ENCODE measurements at regions not wholly inside any gene's neighbourhood (a gene's known extent, or its start where the extent isn't known, plus 50 kb on each side); places are given as distances from the start of the nearest gene placed in this dataset.

DNA sequence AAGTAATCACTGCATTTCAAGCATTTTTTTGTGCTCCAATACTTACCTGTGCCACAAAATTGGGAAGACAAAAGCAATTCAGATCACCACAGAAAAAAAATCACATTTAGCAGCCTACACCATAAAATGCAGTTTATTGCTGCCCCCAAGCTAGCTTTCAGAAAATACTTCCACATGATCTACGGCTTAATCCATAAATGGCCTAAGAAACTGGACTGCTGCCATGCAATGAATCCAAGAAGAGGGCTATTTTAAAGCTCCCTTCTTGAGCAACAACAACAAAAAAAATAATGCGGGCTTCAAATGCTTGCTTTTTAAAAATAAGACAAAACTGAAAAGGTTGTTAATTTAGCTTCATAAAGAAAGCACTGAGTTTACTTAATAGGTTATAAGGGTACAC is 272.3 kb downstream of the RAD51AP2 start:
- DNase-seq (ENCODE audit: insufficient read length): no peak
- TF ChIP-seq POLR2A (IDR thresholded peaks at IDR 0.05; ENCODE audit: low read depth, low read length) (no peak), TAF1 (IDR thresholded peaks at IDR 0.05; ENCODE audit: borderline replicate concordance, low read depth, low read length) (no peak), POLR2AphosphoS5 (IDR thresholded peaks at IDR 0.05; ENCODE audit: low read depth, low read length) (no peak)
- no peak for FAIRE-seq

DNA sequence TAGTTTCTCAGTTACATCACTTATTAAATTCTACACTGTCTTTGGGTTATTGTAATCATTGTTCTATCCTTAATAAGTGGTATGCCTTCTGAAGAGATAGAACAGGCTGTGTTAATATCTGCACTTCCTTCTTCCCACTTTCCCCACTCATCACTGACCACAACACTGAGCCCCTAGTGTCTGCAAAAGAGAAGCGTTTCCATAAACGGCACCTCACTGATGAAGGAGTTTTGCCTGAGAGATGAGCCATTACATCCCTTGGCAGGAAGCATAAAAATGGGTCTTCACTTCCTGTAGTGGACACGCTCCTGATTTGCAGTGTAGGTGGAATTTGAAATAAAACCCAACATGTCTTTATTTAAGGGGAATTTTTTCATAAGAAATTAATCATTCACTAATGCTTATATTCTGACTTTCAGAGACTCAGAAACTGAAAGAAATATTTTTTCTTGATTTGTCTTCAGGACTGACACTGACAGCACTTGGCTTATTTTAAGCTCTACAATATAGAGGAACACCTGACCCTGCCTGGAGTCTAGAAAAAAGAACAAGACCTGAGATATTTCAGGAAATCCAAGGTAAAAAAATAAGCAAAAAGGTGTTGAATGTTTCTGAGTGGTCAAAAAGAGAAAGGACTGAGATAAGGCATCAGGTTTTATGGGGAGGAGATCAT is 275.3 kb downstream of the RAD51AP2 start:
- no peak for FAIRE-seq
- DNase-seq (ENCODE audit: insufficient read length): no peak
- no peak for TF ChIP-seq TAF1 (IDR thresholded peaks at IDR 0.05; ENCODE audit: borderline replicate concordance, low read depth, low read length)
- no peak for TF ChIP-seq POLR2A (IDR thresholded peaks at IDR 0.05; ENCODE audit: low read depth, low read length)
- no peak for TF ChIP-seq POLR2AphosphoS5 (IDR thresholded peaks at IDR 0.05; ENCODE audit: low read depth, low read length)

GRCh38 chr2:17239550-17239949 is 278.7 kb downstream of the RAD51AP2 start:
- DNase-seq (ENCODE audit: insufficient read length): no peak
- FAIRE-seq: no peak
- TF ChIP-seq TAF1 (IDR thresholded peaks at IDR 0.05; ENCODE audit: borderline replicate concordance, low read depth, low read length): no peak

GRCh38 chr2:17235167-17235566 is 283.1 kb downstream of the RAD51AP2 start:
- no peak for TF ChIP-seq TAF1 (IDR thresholded peaks at IDR 0.05; ENCODE audit: borderline replicate concordance, low read depth, low read length)
- TF ChIP-seq POLR2A (IDR thresholded peaks at IDR 0.05; ENCODE audit: low read depth, low read length): no peak
- TF ChIP-seq POLR2AphosphoS5 (IDR thresholded peaks at IDR 0.05; ENCODE audit: low read depth, low read length): no peak
- FAIRE-seq (no peak), DNase-seq (ENCODE audit: insufficient read length) (no peak)

GRCh38 chr2:17232776-17233556 is 285.3 kb downstream of the RAD51AP2 start:
- no peak for FAIRE-seq
- no peak for TF ChIP-seq POLR2AphosphoS5 (IDR thresholded peaks at IDR 0.05; ENCODE audit: low read depth, low read length)
- no peak for TF ChIP-seq TAF1 (IDR thresholded peaks at IDR 0.05; ENCODE audit: borderline replicate concordance, low read depth, low read length)
- no peak for TF ChIP-seq POLR2A (IDR thresholded peaks at IDR 0.05; ENCODE audit: low read depth, low read length)
- DNase-seq (ENCODE audit: insufficient read length): no peak

GRCh38 chr2:17231394-17231965 is 286.8 kb downstream of the RAD51AP2 start:
- DNase-seq (ENCODE audit: insufficient read length) (no peak), FAIRE-seq (no peak)
- TF ChIP-seq POLR2AphosphoS5 (IDR thresholded peaks at IDR 0.05; ENCODE audit: low read depth, low read length) (no peak), POLR2A (IDR thresholded peaks at IDR 0.05; ENCODE audit: low read depth, low read length) (no peak), TAF1 (IDR thresholded peaks at IDR 0.05; ENCODE audit: borderline replicate concordance, low read depth, low read length) (no peak)

DNA sequence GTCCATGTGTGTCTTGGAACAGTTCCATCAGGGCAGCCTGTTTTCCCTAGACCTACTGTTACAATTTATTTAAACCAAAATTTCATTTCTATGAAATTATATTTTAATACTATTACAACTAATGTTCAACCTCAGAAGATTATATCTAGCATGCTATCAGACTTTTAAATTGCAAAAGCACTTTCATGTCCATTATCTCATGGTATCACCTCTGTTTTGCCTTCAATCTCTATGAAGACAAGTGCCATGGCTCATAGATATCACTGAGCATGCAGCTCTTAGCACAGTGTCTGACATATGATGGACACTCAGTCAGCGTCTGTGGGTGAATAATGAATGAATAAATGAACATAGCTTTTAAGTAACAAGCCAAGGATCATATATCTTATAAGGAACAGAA is 288.8 kb downstream of the RAD51AP2 start:
- DNase-seq (ENCODE audit: insufficient read length) (no peak), FAIRE-seq (no peak)
- TF ChIP-seq POLR2A (IDR thresholded peaks at IDR 0.05; ENCODE audit: low read depth, low read length) (no peak), TAF1 (IDR thresholded peaks at IDR 0.05; ENCODE audit: borderline replicate concordance, low read depth, low read length) (no peak), POLR2AphosphoS5 (IDR thresholded peaks at IDR 0.05; ENCODE audit: low read depth, low read length) (no peak)

DNA sequence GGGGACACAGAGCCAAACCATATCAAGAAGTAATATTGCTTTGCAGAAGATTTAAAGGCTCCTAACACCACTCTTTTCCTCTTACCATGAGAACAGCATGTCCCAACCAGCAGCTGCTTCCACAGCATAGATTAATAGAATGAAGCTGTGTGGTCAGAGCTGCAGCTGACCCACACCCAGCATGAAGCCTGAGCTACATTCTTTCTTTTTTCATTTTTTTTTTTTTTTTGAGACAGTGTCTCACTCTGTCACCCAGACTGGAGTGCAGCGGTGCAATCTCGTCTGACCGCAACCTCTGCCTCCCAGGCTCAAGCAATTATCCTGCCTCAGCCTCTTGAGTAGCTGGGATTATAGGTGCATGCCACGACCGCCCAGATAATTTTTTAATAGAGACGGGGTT is 289.8 kb downstream of the RAD51AP2 start:
- no peak for DNase-seq (ENCODE audit: insufficient read length)
- FAIRE-seq: no peak

GRCh38 chr2:17227856-17228255 is 290.4 kb downstream of the RAD51AP2 start:
- FAIRE-seq (no peak), DNase-seq (ENCODE audit: insufficient read length) (no peak)
- no peak for TF ChIP-seq TAF1 (IDR thresholded peaks at IDR 0.05; ENCODE audit: borderline replicate concordance, low read depth, low read length)
- no peak for TF ChIP-seq POLR2AphosphoS5 (IDR thresholded peaks at IDR 0.05; ENCODE audit: low read depth, low read length)
- no peak for TF ChIP-seq POLR2A (IDR thresholded peaks at IDR 0.05; ENCODE audit: low read depth, low read length)

More for the DNA sequence above, 289.8 kb downstream of the RAD51AP2 start:
- TF ChIP-seq TAF1 (IDR thresholded peaks at IDR 0.05; ENCODE audit: borderline replicate concordance, low read depth, low read length): no peak

DNA sequence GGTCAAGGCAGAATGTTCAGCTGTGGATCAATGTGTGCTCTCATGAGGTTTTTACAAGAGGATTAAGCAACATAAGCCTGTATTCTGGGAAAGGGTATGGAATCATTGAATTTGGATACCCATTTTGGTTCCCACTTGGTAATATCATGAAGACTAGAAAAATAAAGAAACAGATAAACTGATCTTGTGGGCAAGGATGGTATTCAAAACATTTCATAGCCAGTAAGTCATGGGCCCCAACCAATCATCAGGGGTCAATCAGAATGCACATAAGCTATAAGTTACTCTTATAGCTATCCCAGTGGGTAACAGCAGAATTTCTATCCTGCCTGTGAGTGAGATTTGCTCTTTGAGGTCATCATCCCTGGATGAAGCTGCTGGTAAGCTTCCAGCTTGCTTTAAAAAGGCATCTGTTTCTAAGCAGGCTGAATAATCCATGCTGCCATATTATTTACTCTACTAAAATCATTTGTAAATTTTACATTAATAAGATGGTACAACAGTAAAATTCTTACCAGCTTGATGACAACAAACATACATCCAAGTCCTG is 291.2 kb downstream of the RAD51AP2 start:
- DNase-seq (ENCODE audit: insufficient read length): no peak
- no peak for TF ChIP-seq POLR2A (IDR thresholded peaks at IDR 0.05; ENCODE audit: low read depth, low read length)
- no peak for TF ChIP-seq POLR2AphosphoS5 (IDR thresholded peaks at IDR 0.05; ENCODE audit: low read depth, low read length)
- TF ChIP-seq TAF1 (IDR thresholded peaks at IDR 0.05; ENCODE audit: borderline replicate concordance, low read depth, low read length): no peak

DNA sequence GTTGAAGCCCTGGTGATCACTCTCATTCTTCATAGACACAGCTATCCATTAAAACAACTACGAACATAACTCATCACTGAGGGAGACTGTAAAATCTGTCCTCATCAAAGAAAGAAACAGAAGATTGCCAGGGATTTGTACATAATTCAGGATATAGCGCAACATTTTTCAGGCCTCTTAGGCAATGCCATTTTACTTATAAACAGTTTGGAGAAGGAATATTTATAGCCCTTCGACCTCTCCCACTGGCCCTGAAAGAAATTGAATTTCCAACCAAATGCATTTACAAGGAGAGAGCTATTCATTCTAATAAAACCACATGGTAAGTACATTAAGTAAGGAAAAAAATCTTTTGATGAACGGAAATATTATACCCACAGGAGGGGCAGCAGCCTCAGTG is 295.0 kb downstream of the RAD51AP2 start:
- DNase-seq (ENCODE audit: insufficient read length) (no peak), FAIRE-seq (no peak)
- TF ChIP-seq POLR2AphosphoS5 (IDR thresholded peaks at IDR 0.05; ENCODE audit: low read depth, low read length): no peak
- no peak for TF ChIP-seq TAF1 (IDR thresholded peaks at IDR 0.05; ENCODE audit: borderline replicate concordance, low read depth, low read length)
- no peak for TF ChIP-seq POLR2A (IDR thresholded peaks at IDR 0.05; ENCODE audit: low read depth, low read length)

More for the DNA sequence above, 291.2 kb downstream of the RAD51AP2 start:
- FAIRE-seq: no peak

GRCh38 chr2:17208511-17208910 is 309.7 kb downstream of the RAD51AP2 start:
- FAIRE-seq: no peak
- no peak for TF ChIP-seq TAF1 (IDR thresholded peaks at IDR 0.05; ENCODE audit: borderline replicate concordance, low read depth, low read length)
- TF ChIP-seq POLR2AphosphoS5 (IDR thresholded peaks at IDR 0.05; ENCODE audit: low read depth, low read length): no peak
- TF ChIP-seq POLR2A (IDR thresholded peaks at IDR 0.05; ENCODE audit: low read depth, low read length): no peak

More at GRCh38 chr2:17208511-17208910, 309.7 kb downstream of the RAD51AP2 start:
- DNase-seq (ENCODE audit: insufficient read length): no peak

Data from GM12892 (cell line).